ENCODE measurements at regions not wholly inside any gene's neighbourhood (a gene's known extent, or its start where the extent isn't known, plus 50 kb on each side); places are given as distances from the start of the nearest gene placed in this dataset.

DNA sequence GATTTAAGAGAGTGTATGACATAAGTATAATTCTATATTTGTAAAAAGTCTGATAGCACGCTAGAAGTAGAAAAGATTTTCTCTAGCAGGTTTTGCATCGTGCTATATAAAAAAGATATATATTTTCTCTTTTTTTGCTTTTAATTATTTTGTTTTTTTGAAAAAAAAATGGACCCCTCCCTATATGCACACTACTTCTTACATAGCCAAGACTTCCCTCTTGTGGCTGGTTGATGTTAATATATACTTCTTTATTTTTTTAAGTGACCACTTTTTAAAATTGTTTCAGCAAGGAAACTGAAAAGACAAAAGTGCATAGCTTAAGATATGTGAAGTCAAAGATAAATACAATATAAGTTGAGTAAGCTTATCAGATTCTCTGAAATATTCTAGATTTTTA, 1202.8 kb downstream of the DIAPH3 start:
- TF ChIP-seq CTCF (IDR thresholded peaks at IDR 0.05) (no peak), EZH2 (IDR thresholded peaks at IDR 0.05; ENCODE audit: borderline replicate concordance, insufficient read depth, low read depth, low read length, poor library complexity, severe bottlenecking) (no peak)

DNA sequence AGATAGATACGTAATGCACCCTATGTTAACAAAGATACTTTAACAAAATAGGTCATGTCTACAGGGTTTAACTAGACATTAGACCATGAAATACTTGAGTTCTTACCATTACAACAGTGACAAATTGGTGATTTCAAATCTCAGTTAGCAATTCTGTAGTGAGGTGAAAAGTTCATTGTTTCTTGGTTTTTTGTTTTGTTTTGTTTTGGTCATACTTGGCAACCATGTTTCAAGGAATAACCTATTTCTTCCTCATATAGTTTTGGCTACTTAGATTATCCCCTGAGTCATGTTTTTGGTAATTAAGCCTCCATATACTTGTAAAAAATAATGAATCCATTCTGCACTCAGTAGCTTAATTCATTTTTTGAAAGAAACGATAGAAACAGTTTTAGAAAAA, 1200.4 kb downstream of the DIAPH3 start:
- no CpG with 5 or more reads among the region's 2 CpGs for WGBS (ENCODE audit: insufficient coverage)
- H3K4me1 ChIP-seq (ENCODE audit: control insufficient read depth in 2 of 2, insufficient read depth in 2 of 2, low read length in 2 of 2) = no peaks in the 10 kb centered on the region
- intact Hi-C loops (cut with micrococcal nuclease) = no loop called here
- H3K27ac Mint-ChIP-seq = no peak overlapping the region
- CTCF ChIA-PET = no interaction called here
- no peaks in the 10 kb centered on the region for H4K20me1 ChIP-seq (ENCODE audit: control insufficient read depth, insufficient read depth, low read length, poor library complexity, severe bottlenecking)
- H3K36me3 ChIP-seq (replicated peaks in 1 of 2; ENCODE audit: control extremely low read depth in 1 of 2, control insufficient read depth in 1 of 2, extremely low read depth in 1 of 2, insufficient read depth in 2 of 2, low read length in 1 of 2) = no peaks in the 10 kb centered on the region
- H3K4me2 ChIP-seq (replicated peaks; ENCODE audit: low read depth, low read length, poor library complexity, severe bottlenecking) = no peak overlapping the region
- no peaks in the 10 kb centered on the region for H3K27me3 ChIP-seq (replicated peaks in 1 of 4; ENCODE audit: control extremely low read depth in 1 of 4, control insufficient read depth in 3 of 4, insufficient read depth in 4 of 4, low read length in 3 of 4)
- H3K79me2 ChIP-seq (ENCODE audit: control insufficient read depth, insufficient read depth, low read length) = no peaks in the 10 kb centered on the region
- TF ChIP-seq CTCF (IDR thresholded peaks at IDR 0.05) = no peak
- TF ChIP-seq EZH2 (IDR thresholded peaks at IDR 0.05; ENCODE audit: borderline replicate concordance, insufficient read depth, low read depth, low read length, poor library complexity, severe bottlenecking) = no peak
- no peak for DNase-seq
- H3K27ac ChIP-seq (ENCODE audit: low read length in 2 of 2) = no peak overlapping the region
- peaks cover 4% of the 10 kb centered on the region for H3K9me3 Mint-ChIP-seq (ENCODE audit: insufficient read depth)
- H3K4me3 Mint-ChIP-seq = no peak overlapping the region
- no peak overlapping the region for H3K9ac ChIP-seq (ENCODE audit: low read length)
- H3K27me3 Mint-ChIP-seq = no peaks in the 10 kb centered on the region
- no peak overlapping the region for H2AFZ ChIP-seq (ENCODE audit: insufficient read depth, low read depth, low read length, poor library complexity, severe bottlenecking)
- ATAC-seq (ENCODE audit: low read depth) = no peak
- H3K4me3 ChIP-seq (ENCODE audit: control extremely low read depth in 1 of 5, extremely low read depth in 1 of 5, insufficient read depth in 1 of 5, low read depth in 2 of 5, low read length in 4 of 5) = no peak overlapping the region
- H3K4me1 Mint-ChIP-seq = no peaks in the 10 kb centered on the region
- POLR2A ChIA-PET = no interaction called here
- H3K9me3 ChIP-seq (ENCODE audit: control extremely low read depth in 1 of 3, control insufficient read depth in 2 of 3, insufficient read depth in 1 of 3, low read length in 2 of 3) = no peaks in the 10 kb centered on the region

More for the DNA sequence above, 1202.8 kb downstream of the DIAPH3 start:
- CTCF ChIA-PET = no interaction called here
- no peak overlapping the region for H3K9ac ChIP-seq (ENCODE audit: low read length)
- no peak overlapping the region for H2AFZ ChIP-seq (ENCODE audit: insufficient read depth, low read depth, low read length, poor library complexity, severe bottlenecking)
- no peak overlapping the region for H3K4me3 ChIP-seq (ENCODE audit: control extremely low read depth in 1 of 5, extremely low read depth in 1 of 5, insufficient read depth in 1 of 5, low read depth in 2 of 5, low read length in 4 of 5)
- peaks cover 2% of the 10 kb centered on the region for H3K4me1 Mint-ChIP-seq
- H4K20me1 ChIP-seq (ENCODE audit: control insufficient read depth, insufficient read depth, low read length, poor library complexity, severe bottlenecking) = no peaks in the 10 kb centered on the region
- intact Hi-C loops (cut with micrococcal nuclease) = no loop called here
- ATAC-seq (ENCODE audit: low read depth) (no peak), DNase-seq (no peak)
- H3K27me3 ChIP-seq (replicated peaks in 1 of 4; ENCODE audit: control extremely low read depth in 1 of 4, control insufficient read depth in 3 of 4, insufficient read depth in 4 of 4, low read length in 3 of 4) = no peaks in the 10 kb centered on the region
- no peak overlapping the region for H3K27ac ChIP-seq (ENCODE audit: low read length in 2 of 2)
- no peaks in the 10 kb centered on the region for H3K4me1 ChIP-seq (ENCODE audit: control insufficient read depth in 2 of 2, insufficient read depth in 2 of 2, low read length in 2 of 2)
- no peaks in the 10 kb centered on the region for H3K27me3 Mint-ChIP-seq
- no peak overlapping the region for H3K4me3 Mint-ChIP-seq
- no CpG with 5 or more reads among the region's 2 CpGs for WGBS (ENCODE audit: insufficient coverage)
- H3K27ac Mint-ChIP-seq = no peak overlapping the region
- H3K9me3 ChIP-seq (ENCODE audit: control extremely low read depth in 1 of 3, control insufficient read depth in 2 of 3, insufficient read depth in 1 of 3, low read length in 2 of 3) = peaks cover 0 to 1% (median 0%) of the 10 kb centered on the region in 3 donors
- no peak overlapping the region for H3K4me2 ChIP-seq (replicated peaks; ENCODE audit: low read depth, low read length, poor library complexity, severe bottlenecking)
- H3K9me3 Mint-ChIP-seq (ENCODE audit: insufficient read depth) = peaks cover 4% of the 10 kb centered on the region
- H3K79me2 ChIP-seq (ENCODE audit: control insufficient read depth, insufficient read depth, low read length) = no peaks in the 10 kb centered on the region
- POLR2A ChIA-PET = no interaction called here
- H3K36me3 ChIP-seq (replicated peaks in 1 of 2; ENCODE audit: control extremely low read depth in 1 of 2, control insufficient read depth in 1 of 2, extremely low read depth in 1 of 2, insufficient read depth in 2 of 2, low read length in 1 of 2) = no peaks in the 10 kb centered on the region
